ENCODE measurements at regions not wholly inside any gene's neighbourhood (a gene's known extent, or its start where the extent isn't known, plus 50 kb on each side); places are given as distances from the start of the nearest gene placed in this dataset.

DNA sequence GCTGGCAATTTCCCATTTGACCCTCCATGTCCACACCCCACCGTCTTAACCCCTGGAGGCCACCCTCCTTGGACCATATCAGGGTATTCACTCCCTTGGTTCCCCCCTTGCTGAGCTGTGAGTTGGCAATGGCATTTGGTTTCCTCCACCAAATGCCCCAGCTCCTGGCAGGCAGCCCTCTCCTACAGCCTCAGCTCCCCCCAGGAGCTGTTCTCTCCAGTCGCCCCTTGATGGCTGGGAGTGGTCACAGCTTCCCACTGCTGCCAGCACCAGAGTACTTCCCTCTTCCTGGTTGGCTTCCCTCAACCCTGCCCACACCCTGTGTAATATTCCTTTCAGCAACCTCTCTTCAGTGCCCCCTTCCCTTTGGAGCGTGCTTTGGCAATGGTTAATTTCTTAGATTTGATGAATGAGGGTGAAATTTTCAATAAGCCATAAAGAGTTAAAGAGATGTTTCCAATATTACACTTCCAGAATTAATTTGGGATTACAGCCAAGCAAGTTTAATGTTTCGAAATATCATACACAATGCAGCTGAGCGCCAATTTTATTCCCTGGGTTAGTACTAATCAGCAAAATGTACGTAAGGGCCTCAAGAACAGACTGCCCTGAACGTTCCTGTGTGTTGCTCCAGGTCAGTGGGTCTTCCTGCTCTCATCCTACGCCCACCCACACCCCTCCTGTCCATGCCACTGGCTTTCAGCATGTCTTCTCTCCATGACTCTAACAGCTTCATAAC is 207.1 kb upstream of the NFE2L3 start:
- TF ChIP-seq, protein P1, sequence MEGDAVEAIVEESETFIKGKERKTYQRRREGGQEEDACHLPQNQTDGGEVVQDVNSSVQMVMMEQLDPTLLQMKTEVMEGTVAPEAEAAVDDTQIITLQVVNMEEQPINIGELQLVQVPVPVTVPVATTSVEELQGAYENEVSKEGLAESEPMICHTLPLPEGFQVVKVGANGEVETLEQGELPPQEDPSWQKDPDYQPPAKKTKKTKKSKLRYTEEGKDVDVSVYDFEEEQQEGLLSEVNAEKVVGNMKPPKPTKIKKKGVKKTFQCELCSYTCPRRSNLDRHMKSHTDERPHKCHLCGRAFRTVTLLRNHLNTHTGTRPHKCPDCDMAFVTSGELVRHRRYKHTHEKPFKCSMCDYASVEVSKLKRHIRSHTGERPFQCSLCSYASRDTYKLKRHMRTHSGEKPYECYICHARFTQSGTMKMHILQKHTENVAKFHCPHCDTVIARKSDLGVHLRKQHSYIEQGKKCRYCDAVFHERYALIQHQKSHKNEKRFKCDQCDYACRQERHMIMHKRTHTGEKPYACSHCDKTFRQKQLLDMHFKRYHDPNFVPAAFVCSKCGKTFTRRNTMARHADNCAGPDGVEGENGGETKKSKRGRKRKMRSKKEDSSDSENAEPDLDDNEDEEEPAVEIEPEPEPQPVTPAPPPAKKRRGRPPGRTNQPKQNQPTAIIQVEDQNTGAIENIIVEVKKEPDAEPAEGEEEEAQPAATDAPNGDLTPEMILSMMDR (IDR thresholded peaks at IDR 0.05; ENCODE audit: control insufficient read depth, insufficient read depth, low read depth, low read length, missing control alignments), result no peak
- H3K4me3 ChIP-seq (ENCODE audit: control insufficient read depth, low read depth, low read length), result no peak overlapping the region
- no peak for DNase-seq (ENCODE audit: low read depth)

DNA sequence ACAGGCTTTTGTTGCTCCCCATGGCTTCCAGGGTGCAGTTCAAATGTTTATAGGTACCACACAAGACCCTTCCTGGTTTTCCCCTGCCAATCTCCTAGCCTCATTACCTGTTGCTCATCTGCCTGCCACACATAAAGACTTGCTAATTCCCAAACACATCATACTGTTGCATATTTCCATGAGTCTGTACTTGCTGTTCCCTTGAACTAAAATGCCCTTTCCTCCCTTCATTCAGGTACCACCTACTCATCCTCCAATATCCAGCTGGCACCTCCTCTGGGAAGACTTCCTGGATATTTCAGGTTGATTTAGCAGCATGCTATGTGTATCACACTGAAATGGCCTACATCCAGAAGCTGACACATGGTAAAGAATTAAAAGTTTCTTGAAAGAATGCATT is 206.4 kb upstream of the NFE2L3 start:
- TF ChIP-seq, protein P1 (IDR thresholded peaks at IDR 0.05; ENCODE audit: control insufficient read depth, insufficient read depth, low read depth, low read length, missing control alignments), result no peak

DNA sequence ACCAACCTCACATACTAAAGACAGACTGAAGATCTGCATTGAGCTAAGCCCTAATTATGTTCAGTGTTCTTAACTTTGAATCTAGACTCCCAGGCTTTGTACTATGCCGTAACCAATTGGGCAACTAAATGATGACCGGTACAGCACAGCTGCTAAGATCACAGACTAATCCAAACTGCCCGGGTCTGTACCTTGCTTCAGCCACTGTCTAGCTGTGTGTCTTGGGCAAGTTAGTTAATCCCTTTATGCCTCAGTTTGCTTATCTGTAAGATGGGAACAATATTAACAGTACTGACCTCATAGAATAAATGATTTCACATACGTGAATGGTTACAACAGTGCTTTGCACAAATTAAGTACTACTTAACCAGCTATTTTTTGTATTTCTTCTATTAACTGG is 205.8 kb upstream of the NFE2L3 start:
- TF ChIP-seq, protein P1 (IDR thresholded peaks at IDR 0.05; ENCODE audit: control insufficient read depth, insufficient read depth, low read depth, low read length, missing control alignments), result no peak
- DNase-seq (ENCODE audit: low read depth), result no peak

More for the DNA sequence above, 206.4 kb upstream of the NFE2L3 start:
- DNase-seq (ENCODE audit: low read depth), result no peak
- H3K4me3 ChIP-seq (ENCODE audit: control insufficient read depth, low read depth, low read length), result no peak overlapping the region

DNA sequence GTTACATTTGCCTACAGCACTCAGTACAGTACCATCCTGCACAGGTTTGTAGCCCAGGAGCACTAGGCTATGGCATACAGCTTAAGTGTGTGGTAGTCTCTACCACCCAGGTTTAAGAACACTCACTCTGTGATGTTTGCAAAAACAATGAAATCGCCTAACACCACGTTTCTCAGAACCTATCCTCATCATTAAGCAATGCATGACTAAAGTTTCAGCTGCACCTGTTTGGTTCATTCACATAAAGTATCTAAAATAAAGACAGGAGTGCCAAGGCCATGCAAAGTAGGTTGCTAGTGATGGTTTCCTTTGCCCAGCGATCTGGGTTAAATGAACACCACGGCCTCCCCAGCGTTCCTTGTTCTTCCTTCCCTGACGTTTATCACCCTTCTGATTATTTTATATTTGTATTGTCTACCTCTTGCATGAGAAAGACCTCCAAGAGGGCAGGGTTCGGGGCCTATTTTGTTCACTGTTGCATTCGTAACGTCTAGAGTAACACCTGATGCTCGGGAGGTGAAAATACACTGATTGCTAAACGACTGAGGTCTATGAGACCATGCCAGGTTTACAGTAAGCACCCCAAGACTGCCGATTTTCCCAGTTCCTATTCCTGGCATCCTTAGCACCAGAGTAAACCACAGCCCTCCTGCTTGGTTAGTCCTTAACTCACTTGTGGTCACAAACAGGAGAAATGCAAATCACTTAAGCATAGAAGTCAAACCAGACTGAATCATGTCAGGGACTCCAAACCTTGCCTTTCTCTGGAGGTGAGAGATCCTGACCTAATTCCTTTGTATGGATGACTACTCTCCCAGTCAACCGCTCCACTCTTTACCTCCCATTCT is 204.1 kb upstream of the NFE2L3 start:
- no peak for DNase-seq (ENCODE audit: low read depth)
- TF ChIP-seq, protein P1 (IDR thresholded peaks at IDR 0.05; ENCODE audit: control insufficient read depth, insufficient read depth, low read depth, low read length, missing control alignments), result no peak
- no peak overlapping the region for H3K4me3 ChIP-seq (ENCODE audit: control insufficient read depth, low read depth, low read length)

More for the DNA sequence above, 205.8 kb upstream of the NFE2L3 start:
- H3K4me3 ChIP-seq (ENCODE audit: control insufficient read depth, low read depth, low read length), result no peak overlapping the region

DNA sequence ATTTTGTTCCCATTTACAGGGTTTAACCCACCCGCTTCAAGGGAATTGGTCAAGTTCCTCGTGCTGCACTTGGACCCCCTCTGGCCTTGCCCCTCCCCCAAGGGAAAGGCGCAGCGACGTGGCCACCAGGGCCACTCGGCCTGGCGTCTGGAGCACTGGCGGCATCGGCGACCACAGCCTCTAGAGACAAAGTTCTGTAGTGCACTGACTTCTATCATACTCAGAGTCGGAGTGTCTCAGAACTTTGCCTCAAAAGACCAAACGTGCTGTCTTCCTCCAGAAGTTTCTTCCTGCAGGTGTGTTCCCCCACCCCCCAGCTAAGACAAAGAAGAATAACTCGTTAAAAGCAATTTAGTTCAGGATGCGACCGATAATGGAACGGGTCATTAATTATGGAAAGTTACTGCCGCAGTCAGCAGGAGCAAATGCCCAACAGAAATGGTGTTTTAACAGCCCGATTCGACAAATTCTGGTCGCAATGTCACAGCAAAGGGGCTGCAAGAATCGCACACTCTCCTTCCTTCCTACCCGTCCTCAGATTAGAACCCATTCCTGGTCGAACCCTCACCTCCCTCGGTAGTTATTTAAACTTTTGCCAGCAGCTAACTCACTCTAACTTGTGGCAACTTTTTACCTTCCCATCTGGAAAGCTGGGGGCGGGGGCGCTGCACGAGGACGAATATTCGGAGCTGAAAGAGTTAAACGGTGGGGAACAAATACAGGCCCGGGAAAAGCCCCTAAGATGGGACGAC is 202.1 kb upstream of the NFE2L3 start:
- H3K4me3 ChIP-seq (ENCODE audit: control insufficient read depth, low read depth, low read length), result peak overlapping the region; percentile 72
- TF ChIP-seq, protein P1 (IDR thresholded peaks at IDR 0.05; ENCODE audit: control insufficient read depth, insufficient read depth, low read depth, low read length, missing control alignments), result no peak
- DNase-seq (ENCODE audit: low read depth), result no peak
